ENCODE measurements at regions not wholly inside any gene's neighbourhood (a gene's known extent, or its start where the extent isn't known, plus 50 kb on each side); places are given as distances from the start of the nearest gene placed in this dataset.

DNA sequence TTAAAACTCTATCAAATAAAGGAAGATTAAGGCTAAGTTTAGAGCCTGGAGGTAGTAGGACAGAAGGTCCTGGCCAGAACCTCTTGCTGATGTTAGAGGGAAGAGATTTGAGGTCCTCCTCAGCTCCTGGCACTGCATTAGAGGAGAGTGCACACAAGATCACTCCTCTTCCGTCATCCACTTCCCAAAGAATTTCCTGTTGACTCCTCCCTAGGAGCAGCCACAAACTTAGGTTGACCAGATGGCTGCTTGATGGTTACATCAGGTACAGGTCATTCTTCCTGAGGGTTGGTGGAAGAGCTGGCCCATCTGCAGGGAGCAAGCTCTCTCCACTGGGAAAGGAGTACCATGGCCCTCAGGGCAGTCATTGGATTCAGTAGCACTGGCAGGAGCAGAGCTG lies 93.9 kb upstream of the IL33 start:
- TF ChIP-seq, protein P1, sequence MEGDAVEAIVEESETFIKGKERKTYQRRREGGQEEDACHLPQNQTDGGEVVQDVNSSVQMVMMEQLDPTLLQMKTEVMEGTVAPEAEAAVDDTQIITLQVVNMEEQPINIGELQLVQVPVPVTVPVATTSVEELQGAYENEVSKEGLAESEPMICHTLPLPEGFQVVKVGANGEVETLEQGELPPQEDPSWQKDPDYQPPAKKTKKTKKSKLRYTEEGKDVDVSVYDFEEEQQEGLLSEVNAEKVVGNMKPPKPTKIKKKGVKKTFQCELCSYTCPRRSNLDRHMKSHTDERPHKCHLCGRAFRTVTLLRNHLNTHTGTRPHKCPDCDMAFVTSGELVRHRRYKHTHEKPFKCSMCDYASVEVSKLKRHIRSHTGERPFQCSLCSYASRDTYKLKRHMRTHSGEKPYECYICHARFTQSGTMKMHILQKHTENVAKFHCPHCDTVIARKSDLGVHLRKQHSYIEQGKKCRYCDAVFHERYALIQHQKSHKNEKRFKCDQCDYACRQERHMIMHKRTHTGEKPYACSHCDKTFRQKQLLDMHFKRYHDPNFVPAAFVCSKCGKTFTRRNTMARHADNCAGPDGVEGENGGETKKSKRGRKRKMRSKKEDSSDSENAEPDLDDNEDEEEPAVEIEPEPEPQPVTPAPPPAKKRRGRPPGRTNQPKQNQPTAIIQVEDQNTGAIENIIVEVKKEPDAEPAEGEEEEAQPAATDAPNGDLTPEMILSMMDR (optimal IDR thresholded peaks at IDR 0.05 in 1 of 3, IDR thresholded peaks at IDR 0.05 in 1 of 3, conservative IDR thresholded peaks at IDR 0.05 in 1 of 3; ENCODE audit: extremely low read depth in 1 of 3, insufficient read depth in 2 of 3, low read length in 3 of 3), result no peak
- no peak for TF ChIP-seq EZH2 (IDR thresholded peaks at IDR 0.05; ENCODE audit: low read length)
